Testis (tissue), 2 donors: ENCODE measurements at regions not wholly inside any gene's neighbourhood (a gene's known extent, or its start where the extent isn't known, plus 50 kb on each side); places are given as distances from the start of the nearest gene placed in this dataset.
"Not testable (repeated sequence)": the region's sequence is repeated elsewhere in the genome, so short reads cannot be mapped to it uniquely, and the experiment has no call there.

Experiments used
- POLR2A ChIP-seq: fragments of 450-650 bp; IDR thresholded peaks from one replicate; pipeline ENCODE4 v1.6.1; 2017; ENCODE audit warnings: antibody characterized with exemption, mild to moderate bottlenecking, moderate library complexity
- TF ChIP-seq, protein P1 (sequence below), 3 experiments: fragments of 450-650 bp in 2 of 3; fragments of 200-600 bp in 1 of 3; sonication (generic) in 1 of 3; IDR thresholded peaks; one replicate each; pipeline ENCODE4 v1.5.1; 2016 to 2019; ENCODE audit warnings: antibody characterized with exemption in 3 of 3, mild to moderate bottlenecking in 2 of 3, moderate library complexity in 1 of 3

DNA sequence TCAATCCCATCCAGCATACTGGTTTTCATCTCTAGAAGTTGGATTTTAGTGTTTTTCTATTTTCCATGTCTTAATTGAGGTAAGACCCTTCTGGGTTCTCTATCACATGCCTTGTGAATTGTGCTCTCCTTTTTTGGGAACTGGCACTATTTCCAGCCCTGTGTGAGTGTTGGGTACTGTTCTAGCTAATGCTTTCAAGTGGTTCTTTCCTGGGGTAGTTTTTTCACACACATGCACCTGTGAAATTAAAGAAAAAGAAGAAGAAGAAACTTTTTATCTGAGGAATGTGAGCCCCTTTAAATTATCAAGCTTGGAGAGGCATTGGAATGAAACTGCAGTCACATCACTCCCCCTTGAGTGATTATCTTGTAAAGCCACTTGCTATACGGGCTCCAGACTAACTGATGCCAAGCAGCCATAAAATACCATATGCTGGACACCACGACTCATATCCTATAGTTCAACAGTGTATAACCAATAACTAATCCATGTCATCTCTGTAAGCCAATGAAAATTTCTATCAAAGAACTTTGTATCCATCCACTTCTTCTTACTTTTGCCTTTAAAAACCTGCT is 102.4 kb downstream of the FAM72B start:
- not testable (repeated sequence) for TF ChIP-seq POLR2A
- TF ChIP-seq, protein P1, sequence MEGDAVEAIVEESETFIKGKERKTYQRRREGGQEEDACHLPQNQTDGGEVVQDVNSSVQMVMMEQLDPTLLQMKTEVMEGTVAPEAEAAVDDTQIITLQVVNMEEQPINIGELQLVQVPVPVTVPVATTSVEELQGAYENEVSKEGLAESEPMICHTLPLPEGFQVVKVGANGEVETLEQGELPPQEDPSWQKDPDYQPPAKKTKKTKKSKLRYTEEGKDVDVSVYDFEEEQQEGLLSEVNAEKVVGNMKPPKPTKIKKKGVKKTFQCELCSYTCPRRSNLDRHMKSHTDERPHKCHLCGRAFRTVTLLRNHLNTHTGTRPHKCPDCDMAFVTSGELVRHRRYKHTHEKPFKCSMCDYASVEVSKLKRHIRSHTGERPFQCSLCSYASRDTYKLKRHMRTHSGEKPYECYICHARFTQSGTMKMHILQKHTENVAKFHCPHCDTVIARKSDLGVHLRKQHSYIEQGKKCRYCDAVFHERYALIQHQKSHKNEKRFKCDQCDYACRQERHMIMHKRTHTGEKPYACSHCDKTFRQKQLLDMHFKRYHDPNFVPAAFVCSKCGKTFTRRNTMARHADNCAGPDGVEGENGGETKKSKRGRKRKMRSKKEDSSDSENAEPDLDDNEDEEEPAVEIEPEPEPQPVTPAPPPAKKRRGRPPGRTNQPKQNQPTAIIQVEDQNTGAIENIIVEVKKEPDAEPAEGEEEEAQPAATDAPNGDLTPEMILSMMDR (IDR thresholded peaks at IDR 0.05): not testable (repeated sequence)
